AG10803 (cell line): ENCODE measurements at regions not wholly inside any gene's neighbourhood (a gene's known extent, or its start where the extent isn't known, plus 50 kb on each side); places are given as distances from the start of the nearest gene placed in this dataset.
"Not testable (repeated sequence)": the region's sequence is repeated elsewhere in the genome, so short reads cannot be mapped to it uniquely, and the experiment has no call there.

Experiments
- DNase-seq: peaks from one replicate; pipeline ENCODE4 v3.0.0; 2010; ENCODE audit warnings: low read depth
- H3K4me3 ChIP-seq: 2 replicates; pipeline ENCODE4 v1.5.1; 2011; ENCODE audit warnings: mild to moderate bottlenecking, low read length, control low read depth
- CTCF ChIP-seq: conservative IDR thresholded peaks from 2 replicates; pipeline ENCODE4 v1.5.1; 2011; ENCODE audit warnings: mild to moderate bottlenecking, low read length, control low read depth, inconsistent platforms

DNA sequence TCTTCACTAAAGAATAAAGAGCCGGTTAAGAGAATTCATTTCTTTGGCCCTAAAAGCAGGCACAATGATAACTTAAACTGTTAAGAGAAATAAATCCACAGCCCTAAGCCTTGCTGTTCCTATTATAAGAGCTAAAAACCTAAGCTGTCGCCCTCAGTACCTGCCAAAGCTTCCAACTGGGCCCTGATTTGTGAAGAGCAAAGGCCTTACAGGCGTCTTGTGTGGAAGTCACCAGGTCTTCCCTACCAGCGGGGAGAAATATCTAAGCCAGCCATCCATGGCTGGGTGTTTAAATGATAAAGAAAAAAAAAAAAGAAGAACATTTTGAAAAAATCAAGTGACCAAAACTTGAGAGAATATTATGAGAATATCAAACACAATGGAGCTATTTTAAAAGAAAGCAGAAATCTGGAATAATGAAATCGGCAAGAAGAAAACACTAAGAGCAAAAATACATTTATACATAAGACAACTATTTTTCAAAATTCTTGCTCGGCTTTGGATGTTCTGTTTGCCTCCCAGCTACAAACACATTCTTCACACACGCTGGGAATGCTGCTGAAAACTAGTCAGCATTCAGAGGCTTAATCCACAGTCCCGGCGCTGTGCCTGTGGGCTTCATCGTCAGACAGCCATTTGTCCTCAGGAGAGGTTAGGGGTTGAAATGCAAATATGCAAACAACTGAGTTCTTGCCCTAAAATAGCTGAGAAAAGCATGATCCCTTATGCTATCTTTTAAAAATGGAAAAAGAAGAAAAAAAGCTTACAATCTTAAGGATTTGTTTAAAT, 89.8 kb upstream of the LSM14A start:
- DNase-seq = peak; percentile 0
- H3K4me3 ChIP-seq = no peak overlapping the region
- TF ChIP-seq CTCF = no peak

- no peak for DNase-seq
- no peak for TF ChIP-seq CTCF
- H3K4me3 ChIP-seq = no peak overlapping the region
Observed at GRCh38 chr19:34084396-34085145, 87.7 kb upstream of the LSM14A start.

GRCh38 chr19:34085336-34085735, 87.0 kb upstream of the LSM14A start:
- no peak for TF ChIP-seq CTCF
- no peak for DNase-seq
- H3K4me3 ChIP-seq = no peak overlapping the region

DNA sequence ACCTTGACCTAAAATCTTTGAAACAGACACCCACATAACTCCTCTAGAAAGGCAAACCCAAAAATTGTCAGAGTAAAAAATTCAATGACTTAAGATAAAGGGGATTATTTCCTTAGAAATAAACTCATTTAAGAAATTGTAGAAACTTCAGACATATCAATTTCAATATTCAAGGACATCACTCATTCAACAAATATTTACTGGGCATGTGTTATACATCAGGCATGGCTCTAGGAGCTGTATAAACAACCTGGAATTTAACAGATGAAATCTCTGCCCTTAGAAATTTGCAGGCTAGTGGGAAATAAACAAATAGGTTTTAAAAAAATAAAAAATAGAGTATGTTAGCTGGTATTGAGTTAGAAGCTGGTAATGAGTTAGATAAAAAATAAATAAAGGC, 84.0 kb upstream of the LSM14A start:
- no peak overlapping the region for H3K4me3 ChIP-seq
- no peak for DNase-seq
- TF ChIP-seq CTCF = no peak

DNA sequence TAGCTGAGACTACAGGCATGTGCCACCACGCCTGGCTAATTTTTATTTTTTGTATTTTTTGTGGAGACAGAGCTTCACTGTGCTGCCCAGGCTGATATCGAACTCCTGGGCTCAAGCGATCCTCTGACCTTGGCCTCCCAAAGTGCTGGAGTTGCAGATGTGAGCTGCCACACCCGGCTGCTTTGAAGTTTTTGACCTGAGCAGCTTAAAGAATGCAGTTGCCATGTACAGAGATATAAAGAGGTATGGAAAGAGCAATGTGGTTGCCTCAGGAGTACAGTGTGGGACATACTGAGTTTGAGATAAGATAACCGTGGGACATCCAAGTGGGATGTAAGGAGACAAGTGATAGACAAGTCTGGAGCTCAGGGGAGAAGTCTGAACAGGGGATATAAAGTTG, 82.7 kb upstream of the LSM14A start:
- H3K4me3 ChIP-seq = no peak overlapping the region
- DNase-seq = no peak
- TF ChIP-seq CTCF = no peak

DNA sequence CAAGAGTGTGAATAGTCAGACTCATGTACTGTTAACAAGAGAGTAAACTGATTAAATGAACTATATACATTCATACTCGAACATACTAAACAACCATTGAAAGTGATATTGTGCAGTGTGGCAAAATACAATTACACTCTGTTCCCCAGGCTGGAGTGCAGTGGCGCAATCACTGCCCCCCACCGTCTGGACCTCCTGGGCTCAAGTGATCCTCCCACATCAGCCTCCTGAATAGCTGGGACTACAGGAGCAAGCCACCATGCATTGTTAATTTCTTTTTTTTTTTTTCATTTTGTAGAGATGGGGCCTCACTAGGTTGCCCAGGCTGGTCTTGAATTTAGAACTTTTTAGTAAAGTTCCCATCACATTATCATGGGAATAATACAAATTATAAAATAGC, 77.3 kb upstream of the LSM14A start:
- no peak for DNase-seq
- no peak overlapping the region for H3K4me3 ChIP-seq
- no peak for TF ChIP-seq CTCF

DNA sequence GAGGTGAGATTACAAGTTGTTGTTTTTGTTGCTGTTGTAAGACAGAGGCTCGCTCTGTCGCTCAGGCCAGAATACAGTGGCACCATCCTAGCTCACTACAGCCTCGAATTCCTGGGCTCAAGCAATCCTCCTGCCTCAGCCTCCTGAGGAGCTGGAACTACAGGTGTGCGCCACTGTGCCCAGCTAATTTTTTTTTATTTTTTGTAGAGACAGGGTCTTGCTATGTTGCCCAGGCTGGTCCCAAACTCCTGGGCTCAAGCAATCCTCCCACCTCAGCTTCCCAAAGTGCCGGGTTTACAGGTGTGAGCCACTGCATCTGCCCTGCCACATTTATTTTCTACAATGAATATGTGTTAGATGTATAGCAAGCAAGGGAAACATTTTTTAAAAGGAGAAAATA, 76.9 kb upstream of the LSM14A start:
- not testable (repeated sequence) for DNase-seq

More for the DNA sequence above, 76.9 kb upstream of the LSM14A start:
- H3K4me3 ChIP-seq = not testable (repeated sequence)
